ENCODE measurements at regions not wholly inside any gene's neighbourhood (a gene's known extent, or its start where the extent isn't known, plus 50 kb on each side); places are given as distances from the start of the nearest gene placed in this dataset.

GRCh38 chr2:194870974-194871535 lies 786.0 kb upstream of the SLC39A10 start:
- no peak overlapping the region for H3K4me3 ChIP-seq (ENCODE audit: low read depth, low read length)
- H3K36me3 ChIP-seq (ENCODE audit: control insufficient read depth in 1 of 2, insufficient read depth in 2 of 2, low read length in 2 of 2): no peaks in the 10 kb centered on the region
- H3K27ac ChIP-seq (ENCODE audit: low read depth, low read length): no peak overlapping the region
- no peak overlapping the region for H3K9ac ChIP-seq (ENCODE audit: low read length)
- no peaks in the 10 kb centered on the region for H3K4me1 ChIP-seq (ENCODE audit: control insufficient read depth in 1 of 2, insufficient read depth in 2 of 2, low read length in 2 of 2)
- H3K79me1 ChIP-seq (ENCODE audit: low read length): no peaks in the 10 kb centered on the region
- WGBS (ENCODE audit: extremely low coverage, insufficient coverage, insufficient read length): no CpG with 5 or more reads among the region's 1 CpG
- no peaks in the 10 kb centered on the region for H3K79me2 ChIP-seq (ENCODE audit: control insufficient read depth, insufficient read depth, low read length, poor library complexity)
- H3K14ac ChIP-seq (ENCODE audit: low read length): no peak overlapping the region
- no peak overlapping the region for H2BK5ac ChIP-seq (ENCODE audit: low read depth, low read length, poor library complexity)
- no peak overlapping the region for H3K23ac ChIP-seq (ENCODE audit: low read length)
- no peak overlapping the region for H3K4ac ChIP-seq (ENCODE audit: low read depth, low read length)
- H3K18ac ChIP-seq (ENCODE audit: low read length): no peak overlapping the region
- H2AK5ac ChIP-seq (ENCODE audit: low read length): no peak overlapping the region
- no peak overlapping the region for H4K12ac ChIP-seq (ENCODE audit: low read depth, low read length)
- H4K91ac ChIP-seq (ENCODE audit: low read depth, low read length): no peak overlapping the region
- no peak overlapping the region for H2BK120ac ChIP-seq (ENCODE audit: insufficient read depth, low read length, poor library complexity)
- H3K4me2 ChIP-seq (ENCODE audit: low read length): no peak overlapping the region
- no peak overlapping the region for H4K8ac ChIP-seq (ENCODE audit: low read depth, low read length)
- no peak for DNase-seq
- no peaks in the 10 kb centered on the region for H3K27me3 ChIP-seq (ENCODE audit: insufficient read depth, low read length)
- H2AFZ ChIP-seq (ENCODE audit: insufficient read depth, low read length, poor library complexity): no peak overlapping the region
- H2BK12ac ChIP-seq (ENCODE audit: low read length): no peak overlapping the region
- H3K9me3 ChIP-seq (ENCODE audit: insufficient read depth, low read depth, low read length): no peaks in the 10 kb centered on the region

- H2AK5ac ChIP-seq (ENCODE audit: low read length): no peak overlapping the region
- H3K4ac ChIP-seq (ENCODE audit: low read depth, low read length): no peak overlapping the region
- no peaks in the 10 kb centered on the region for H3K27me3 ChIP-seq (ENCODE audit: insufficient read depth, low read length)
- no peak overlapping the region for H3K4me3 ChIP-seq (ENCODE audit: low read depth, low read length)
- no peak overlapping the region for H3K9ac ChIP-seq (ENCODE audit: low read length)
- no peak overlapping the region for H2BK120ac ChIP-seq (ENCODE audit: insufficient read depth, low read length, poor library complexity)
- H3K18ac ChIP-seq (ENCODE audit: low read length): no peak overlapping the region
- peak in 1 of 2 donors; percentile 12 for DNase-seq
- no peak overlapping the region for H3K14ac ChIP-seq (ENCODE audit: low read length)
- H3K27ac ChIP-seq (ENCODE audit: low read depth, low read length): no peak overlapping the region
- no peaks in the 10 kb centered on the region for H3K79me2 ChIP-seq (ENCODE audit: control insufficient read depth, insufficient read depth, low read length, poor library complexity)
- H3K4me1 ChIP-seq (ENCODE audit: control insufficient read depth in 1 of 2, insufficient read depth in 2 of 2, low read length in 2 of 2): no peaks in the 10 kb centered on the region
- no peaks in the 10 kb centered on the region for H3K36me3 ChIP-seq (ENCODE audit: control insufficient read depth in 1 of 2, insufficient read depth in 2 of 2, low read length in 2 of 2)
- H3K79me1 ChIP-seq (ENCODE audit: low read length): no peaks in the 10 kb centered on the region
- no peak overlapping the region for H3K4me2 ChIP-seq (ENCODE audit: low read length)
- H4K91ac ChIP-seq (ENCODE audit: low read depth, low read length): no peak overlapping the region
- H3K9me3 ChIP-seq (ENCODE audit: insufficient read depth, low read depth, low read length): no peaks in the 10 kb centered on the region
- no peak overlapping the region for H2BK12ac ChIP-seq (ENCODE audit: low read length)
- no peak overlapping the region for H4K12ac ChIP-seq (ENCODE audit: low read depth, low read length)
- H4K8ac ChIP-seq (ENCODE audit: low read depth, low read length): no peak overlapping the region
- H2BK5ac ChIP-seq (ENCODE audit: low read depth, low read length, poor library complexity): no peak overlapping the region
- H2AFZ ChIP-seq (ENCODE audit: insufficient read depth, low read length, poor library complexity): no peak overlapping the region
- no peak overlapping the region for H3K23ac ChIP-seq (ENCODE audit: low read length)
- WGBS (ENCODE audit: extremely low coverage, insufficient coverage, insufficient read length): no CpG with 5 or more reads among the region's 1 CpG
These were observed 789.7 kb upstream of the SLC39A10 start for GRCh38 chr2:194867328-194867727.

GRCh38 chr2:194854941-194855340 lies 802.1 kb upstream of the SLC39A10 start:
- no peaks in the 10 kb centered on the region for H3K79me2 ChIP-seq (ENCODE audit: control insufficient read depth, insufficient read depth, low read length, poor library complexity)
- no CpG with 5 or more reads among the region's 5 CpGs for WGBS (ENCODE audit: extremely low coverage, insufficient coverage, insufficient read length)

GRCh38 chr2:194842871-194843270 lies 814.2 kb upstream of the SLC39A10 start:
- H3K14ac ChIP-seq (ENCODE audit: low read length): no peak overlapping the region
- no peaks in the 10 kb centered on the region for H3K4me1 ChIP-seq (ENCODE audit: control insufficient read depth in 1 of 2, insufficient read depth in 2 of 2, low read length in 2 of 2)
- H3K9me3 ChIP-seq (ENCODE audit: insufficient read depth, low read depth, low read length): no peaks in the 10 kb centered on the region
- no peaks in the 10 kb centered on the region for H3K36me3 ChIP-seq (ENCODE audit: control insufficient read depth in 1 of 2, insufficient read depth in 2 of 2, low read length in 2 of 2)
- H3K79me1 ChIP-seq (ENCODE audit: low read length): no peaks in the 10 kb centered on the region
- H3K4me2 ChIP-seq (ENCODE audit: low read length): no peak overlapping the region
- H4K91ac ChIP-seq (ENCODE audit: low read depth, low read length): no peak overlapping the region
- H3K23ac ChIP-seq (ENCODE audit: low read length): no peak overlapping the region
- no peak overlapping the region for H2AFZ ChIP-seq (ENCODE audit: insufficient read depth, low read length, poor library complexity)
- no peaks in the 10 kb centered on the region for H3K79me2 ChIP-seq (ENCODE audit: control insufficient read depth, insufficient read depth, low read length, poor library complexity)
- H3K27me3 ChIP-seq (ENCODE audit: insufficient read depth, low read length): no peaks in the 10 kb centered on the region
- H3K27ac ChIP-seq (ENCODE audit: low read depth, low read length): no peak overlapping the region
- no peak overlapping the region for H2BK120ac ChIP-seq (ENCODE audit: insufficient read depth, low read length, poor library complexity)
- H3K4ac ChIP-seq (ENCODE audit: low read depth, low read length): no peak overlapping the region
- no peak for DNase-seq
- no peak overlapping the region for H4K8ac ChIP-seq (ENCODE audit: low read depth, low read length)
- no peak overlapping the region for H3K4me3 ChIP-seq (ENCODE audit: low read depth, low read length)
- H2AK5ac ChIP-seq (ENCODE audit: low read length): no peak overlapping the region
- no peak overlapping the region for H4K12ac ChIP-seq (ENCODE audit: low read depth, low read length)
- WGBS (ENCODE audit: extremely low coverage, insufficient coverage, insufficient read length): no CpG with 5 or more reads among the region's 8 CpGs
- H3K18ac ChIP-seq (ENCODE audit: low read length): no peak overlapping the region
- no peak overlapping the region for H2BK12ac ChIP-seq (ENCODE audit: low read length)
- H2BK5ac ChIP-seq (ENCODE audit: low read depth, low read length, poor library complexity): no peak overlapping the region
- H3K9ac ChIP-seq (ENCODE audit: low read length): no peak overlapping the region

More at GRCh38 chr2:194854941-194855340, 802.1 kb upstream of the SLC39A10 start:
- Histone ChIP-seq H2BK5ac (ENCODE audit: low read depth, low read length, poor library complexity) (no peak overlapping the region), H3K4me2 (ENCODE audit: low read length) (no peak overlapping the region), H3K79me1 (ENCODE audit: low read length) (no peaks in the 10 kb centered on the region), H3K27me3 (ENCODE audit: insufficient read depth, low read length) (no peaks in the 10 kb centered on the region), H3K14ac (ENCODE audit: low read length) (no peak overlapping the region), H3K18ac (ENCODE audit: low read length) (no peak overlapping the region), H4K12ac (ENCODE audit: low read depth, low read length) (no peak overlapping the region), H2BK12ac (ENCODE audit: low read length) (no peak overlapping the region), H3K27ac (ENCODE audit: low read depth, low read length) (no peak overlapping the region), H2AK5ac (ENCODE audit: low read length) (no peak overlapping the region), H3K36me3 (ENCODE audit: control insufficient read depth in 1 of 2, insufficient read depth in 2 of 2, low read length in 2 of 2) (no peaks in the 10 kb centered on the region), H2BK120ac (ENCODE audit: insufficient read depth, low read length, poor library complexity) (no peak overlapping the region), H3K23ac (ENCODE audit: low read length) (no peak overlapping the region), H3K9ac (ENCODE audit: low read length) (no peak overlapping the region), H3K4me3 (ENCODE audit: low read depth, low read length) (no peak overlapping the region), H3K4ac (ENCODE audit: low read depth, low read length) (no peak overlapping the region), H4K8ac (ENCODE audit: low read depth, low read length) (no peak overlapping the region), H2AFZ (ENCODE audit: insufficient read depth, low read length, poor library complexity) (no peak overlapping the region), H3K4me1 (ENCODE audit: control insufficient read depth in 1 of 2, insufficient read depth in 2 of 2, low read length in 2 of 2) (no peaks in the 10 kb centered on the region), H3K9me3 (ENCODE audit: insufficient read depth, low read depth, low read length) (no peaks in the 10 kb centered on the region), H4K91ac (ENCODE audit: low read depth, low read length) (no peak overlapping the region)
- DNase-seq: no peak

Data from trophoblast cell (in vitro differentiated cells and primary cell).